ENCODE measurements at regions not wholly inside any gene's neighbourhood (a gene's known extent, or its start where the extent isn't known, plus 50 kb on each side); places are given as distances from the start of the nearest gene placed in this dataset.

- WGBS (ENCODE audit: insufficient coverage, low coverage, missing lambda C conversion rate): 1% methylated on average over 18 of the region's 19 CpGs
- DNase-seq (ENCODE audit: extremely low read depth in 1 of 4, low spot score in 3 of 4): no peak
- Histone ChIP-seq H3K79me2 (ENCODE audit: control insufficient read depth, insufficient read depth, low read length) (no peaks in the 10 kb centered on the region), H3K9ac (ENCODE audit: insufficient read depth in 1 of 2, low read depth in 2 of 2, low read length in 2 of 2) (no peak overlapping the region), H3K4me1 (replicated peaks in 1 of 2; ENCODE audit: control insufficient read depth in 2 of 2, insufficient read depth in 2 of 2, low read length in 2 of 2) (no peaks in the 10 kb centered on the region), H3K4me2 (ENCODE audit: insufficient read depth, low read length) (no peak overlapping the region), H3K9me1 (ENCODE audit: control insufficient read depth, insufficient read depth, low read length) (no peaks in the 10 kb centered on the region), H4K20me1 (replicated peaks; ENCODE audit: control insufficient read depth, insufficient read depth, low read length) (no peaks in the 10 kb centered on the region), H3K9me3 (replicated peaks; ENCODE audit: control insufficient read depth, insufficient read depth, low read depth, low read length) (no peaks in the 10 kb centered on the region), H3K4me3 (no peak overlapping the region), H3K27ac (ENCODE audit: extremely low read depth, low read depth, low read length) (no peak overlapping the region), H3K36me3 (ENCODE audit: control insufficient read depth, insufficient read depth, low read length) (no peaks in the 10 kb centered on the region), H3K27me3 (ENCODE audit: control insufficient read depth in 2 of 2, insufficient read depth in 2 of 2, low read length in 2 of 2) (peaks cover 5 to 42% of the 10 kb centered on the region in 2 experiments; a peak in 3 of 5 replicates), H2AFZ (ENCODE audit: low read depth, low read length) (no peak overlapping the region)
- intact Hi-C loops (cut with micrococcal nuclease): no loop called here
- CTCF ChIA-PET (ENCODE audit: low intra/inter-chr PET ratio): no interaction called here
- POLR2A ChIA-PET: no interaction called here
- ATAC-seq: no peak
- TF ChIP-seq ZBTB5 (IDR thresholded peaks at IDR 0.05) (no peak), SRF (CRISPR knock-in tag; IDR thresholded peaks at IDR 0.05) (no peak), ZBTB33 (CRISPR knock-in tag; IDR thresholded peaks at IDR 0.05) (no peak), NCOA6 (IDR thresholded peaks at IDR 0.05) (no peak), FOXM1 (IDR thresholded peaks at IDR 0.05; ENCODE audit: low read depth) (no peak), FOXM1 (CRISPR knock-in tag; IDR thresholded peaks at IDR 0.05; ENCODE audit: low read depth) (no peak), TEAD1 (CRISPR knock-in tag; IDR thresholded peaks at IDR 0.05) (no peak), BCOR (IDR thresholded peaks at IDR 0.05) (no peak), MAFG (tag; conservative IDR thresholded peaks at IDR 0.05) (no peak), SAFB (IDR thresholded peaks at IDR 0.05; ENCODE audit: borderline replicate concordance, low read depth, low read length) (no peak), TEAD2 (tag; IDR thresholded peaks at IDR 0.05) (no peak), ZNF551 (CRISPR knock-in tag; IDR thresholded peaks at IDR 0.05) (no peak), XRCC4 (IDR thresholded peaks at IDR 0.05; ENCODE audit: extremely low read depth, insufficient read depth, insufficient read length) (no peak)
- FAIRE-seq: no peak
- BruUV-seq (replicated peaks): no TSS peak
- in situ Hi-C loops (cut with MboI): no loop called here
Measured at GRCh38 chr10:123348691-123349572, 194.7 kb downstream of the BUB3 start.
